SK-N-SH treated with all-trans-retinoic acid at 6 μM for 48 hours (cell line): ENCODE measurements at regions not wholly inside any gene's neighbourhood (a gene's known extent, or its start where the extent isn't known, plus 50 kb on each side); places are given as distances from the start of the nearest gene placed in this dataset.

Source experiments
- TOX ChIP-seq: fragments of 250-450 bp; sonication (Bioruptor Pico); IDR thresholded peaks from 2 replicates; pipeline ENCODE4 v1.8.0; 2021; ENCODE audit warnings: mild to moderate bottlenecking, moderate library complexity, borderline replicate concordance
- ZNF565 ChIP-seq: fragments of 450-650 bp; formaldehyde crosslinking; conservative IDR thresholded peaks from 2 replicates; pipeline ENCODE4 v1.5.0; 2020; ENCODE audit warnings: low read depth, mild to moderate bottlenecking, moderate library complexity

DNA sequence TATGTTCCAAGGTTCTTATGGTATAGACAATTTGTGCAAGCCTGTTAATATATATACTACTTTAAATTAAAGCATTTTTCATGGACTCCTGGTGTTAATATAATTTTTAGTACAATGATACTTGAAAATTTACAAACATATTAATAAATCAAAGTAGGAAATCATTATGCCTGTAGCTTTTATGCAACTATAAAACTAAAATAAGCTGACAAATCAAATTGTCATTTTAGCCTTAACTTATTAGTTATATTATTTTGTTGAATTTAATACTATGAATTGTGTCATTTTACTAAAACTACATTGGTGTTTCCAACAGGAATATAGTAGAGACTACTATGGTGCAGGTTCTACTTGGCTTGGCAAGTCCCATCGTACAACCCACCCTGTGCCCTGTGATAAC, 96.0 kb downstream of the MED10 start:
- no peak for TF ChIP-seq ZNF565 (CRISPR knock-in tag)
- TF ChIP-seq TOX (CRISPR knock-in tag) = no peak
